ENCODE measurements at regions not wholly inside any gene's neighbourhood (a gene's known extent, or its start where the extent isn't known, plus 50 kb on each side); places are given as distances from the start of the nearest gene placed in this dataset.

GRCh38 chr14:106377432-106377831 lies 851.0 kb downstream of the TMEM121 start:
- H3K4me2 ChIP-seq (ENCODE audit: insufficient read depth, low read length): no peak overlapping the region
- ChIA-PET CTCF (no interaction called here), POLR2A (no interaction called here)
- no peak overlapping the region for H3K27ac ChIP-seq (ENCODE audit: insufficient read depth, low read depth, low read length)
- H4K20me1 ChIP-seq (replicated peaks; ENCODE audit: control insufficient read depth, extremely low read depth, insufficient read depth, low read length): no peaks in the 10 kb centered on the region
- no peaks in the 10 kb centered on the region for H3K36me3 ChIP-seq (ENCODE audit: control insufficient read depth in 2 of 2, extremely low read depth in 1 of 2, insufficient read depth in 2 of 2, low read length in 2 of 2)
- BruUV-seq (replicated peaks): no TSS peak
- H3K9ac ChIP-seq (replicated peaks; ENCODE audit: extremely low read depth, insufficient read depth, low read length): no peak overlapping the region
- no peaks in the 10 kb centered on the region for H3K27me3 ChIP-seq (ENCODE audit: control insufficient read depth in 2 of 2, insufficient read depth in 2 of 2, low read length in 2 of 2)
- no peaks in the 10 kb centered on the region for H3K4me1 ChIP-seq (ENCODE audit: control insufficient read depth, extremely low read depth, insufficient read depth, low read length)
- no peak overlapping the region for H2AFZ ChIP-seq (ENCODE audit: low read depth, low read length)
- intact Hi-C loops (cut with micrococcal nuclease): no loop called here
- H3K9me1 ChIP-seq (replicated peaks; ENCODE audit: control insufficient read depth, extremely low read depth, insufficient read depth, low read length): no peaks in the 10 kb centered on the region
- no peak for DNase-seq (ENCODE audit: low read depth, low spot score)
- H3K4me3 ChIP-seq (replicated peaks in 1 of 3; ENCODE audit: insufficient read depth in 1 of 3, low read depth in 1 of 3, low read length in 3 of 3): no peak overlapping the region
- no peak for TF ChIP-seq JUN (IDR thresholded peaks at IDR 0.05; ENCODE audit: borderline replicate concordance, insufficient read depth, insufficient read length, low read depth)
- FAIRE-seq: no peak
- dilution Hi-C loops (cut with MboI; ENCODE audit: extremely low pct_ligation_motif_present, low sequenced_read_pairs): no loop called here
- H3K9me3 ChIP-seq (replicated peaks; ENCODE audit: control insufficient read depth, insufficient read depth, low read length): peaks cover 2% of the 10 kb centered on the region
- H3K79me2 ChIP-seq (ENCODE audit: control insufficient read depth, insufficient read depth, low read length): no peaks in the 10 kb centered on the region

- Histone ChIP-seq H3K27me3 (ENCODE audit: control insufficient read depth in 2 of 2, insufficient read depth in 2 of 2, low read length in 2 of 2) (no peaks in the 10 kb centered on the region), H2AFZ (ENCODE audit: low read depth, low read length) (no peak overlapping the region), H4K20me1 (replicated peaks; ENCODE audit: control insufficient read depth, extremely low read depth, insufficient read depth, low read length) (no peaks in the 10 kb centered on the region), H3K4me2 (ENCODE audit: insufficient read depth, low read length) (no peak overlapping the region), H3K9me1 (replicated peaks; ENCODE audit: control insufficient read depth, extremely low read depth, insufficient read depth, low read length) (no peaks in the 10 kb centered on the region), H3K9ac (replicated peaks; ENCODE audit: extremely low read depth, insufficient read depth, low read length) (no peak overlapping the region), H3K79me2 (ENCODE audit: control insufficient read depth, insufficient read depth, low read length) (no peaks in the 10 kb centered on the region), H3K9me3 (replicated peaks; ENCODE audit: control insufficient read depth, insufficient read depth, low read length) (peaks cover 2% of the 10 kb centered on the region), H3K27ac (ENCODE audit: insufficient read depth, low read depth, low read length) (no peak overlapping the region), H3K4me1 (ENCODE audit: control insufficient read depth, extremely low read depth, insufficient read depth, low read length) (no peaks in the 10 kb centered on the region), H3K4me3 (replicated peaks in 1 of 3; ENCODE audit: insufficient read depth in 1 of 3, low read depth in 1 of 3, low read length in 3 of 3) (no peak overlapping the region), H3K36me3 (ENCODE audit: control insufficient read depth in 2 of 2, extremely low read depth in 1 of 2, insufficient read depth in 2 of 2, low read length in 2 of 2) (no peaks in the 10 kb centered on the region)
- ChIA-PET CTCF (no interaction called here), POLR2A (no interaction called here)
- FAIRE-seq (no peak), DNase-seq (ENCODE audit: low read depth, low spot score) (no peak)
- intact Hi-C loops (cut with micrococcal nuclease) (no loop called here), dilution Hi-C loops (cut with MboI; ENCODE audit: extremely low pct_ligation_motif_present, low sequenced_read_pairs) (no loop called here)
- no TSS peak for BruUV-seq (replicated peaks)
- no peak for TF ChIP-seq FOS (IDR thresholded peaks at IDR 0.05; ENCODE audit: borderline replicate concordance, insufficient read depth, low read length)
- no peak for TF ChIP-seq POLR2A (IDR thresholded peaks at IDR 0.05; ENCODE audit: low read depth, low read length)
- no peak for TF ChIP-seq GATA2 (IDR thresholded peaks at IDR 0.05; ENCODE audit: insufficient read depth, insufficient read length, low read depth, low read length)
- TF ChIP-seq MAX (IDR thresholded peaks at IDR 0.05; ENCODE audit: insufficient read depth, insufficient read length): no peak
- no peak for TF ChIP-seq EZH2 (IDR thresholded peaks at IDR 0.05; ENCODE audit: borderline replicate concordance, low read depth, low read length, severe bottlenecking)
- no peak for TF ChIP-seq CTCF (IDR thresholded peaks at IDR 0.05; ENCODE audit: extremely low read depth in 1 of 2, insufficient read depth in 1 of 2, low read depth in 1 of 2, low read length in 2 of 2)
- TF ChIP-seq POLR2AphosphoS5 (IDR thresholded peaks at IDR 0.05; ENCODE audit: insufficient read depth, low read depth, low read length): no peak
- no peak for TF ChIP-seq MYC (IDR thresholded peaks at IDR 0.05; ENCODE audit: low read depth, low read length)
- no peak for TF ChIP-seq JUN (IDR thresholded peaks at IDR 0.05; ENCODE audit: borderline replicate concordance, insufficient read depth, insufficient read length, low read depth)
Measured at GRCh38 chr14:106378191-106378590, 851.8 kb downstream of the TMEM121 start.

All from endothelial cell of umbilical vein (primary cell).